PC-9 (cell line): ENCODE measurements at regions not wholly inside any gene's neighbourhood (a gene's known extent, or its start where the extent isn't known, plus 50 kb on each side); places are given as distances from the start of the nearest gene placed in this dataset.

ENCODE experiments used
- BruUV-seq: library from RNA; stranded (reverse); fragments of 400-500 nt; replicated peaks from 2 replicates; lab custom pipeline; 2021; lab: Mats Ljungman, UMichigan
- CTCF ChIA-PET: fragments of 300-600 bp; sonication (Branson Sonifier 250); formaldehyde crosslinking; loops from one replicate; lab custom pipeline; 2022; ENCODE audit warnings: antibody characterized with exemption; lab: Charles Lee
- POLR2A ChIA-PET: fragments of 300-600 bp; sonication (Branson Sonifier 250); formaldehyde crosslinking; loops from one replicate; lab custom pipeline; 2022; ENCODE audit warnings: antibody characterized with exemption; ENCODE audit not compliant: unreplicated experiment; lab: Charles Lee
- DNase-seq, 2 experiments: peaks; one replicate each; pipeline versions ENCODE4 v3.0.0 to v3.0.0-alpha.2; 2015 to 2022; ENCODE audit warnings: mixed read lengths in 1 of 2
- H2AFZ ChIP-seq: fragments of 200-600 bp; sonication (generic); 2 replicates; pipeline ENCODE4 v1.8.1; 2017; ENCODE audit warnings: antibody characterized with exemption
- H3F3A ChIP-seq: fragments of 200-600 bp; sonication (generic); 2 replicates; pipeline ENCODE4 v1.8.1; 2017; ENCODE audit warnings: antibody characterized with exemption, mild to moderate bottlenecking, low read depth; ENCODE audit not compliant: insufficient read depth
- H3K27ac ChIP-seq: fragments of 200-600 bp; sonication (generic); 2 replicates; pipeline ENCODE4 v1.6.1; 2016; ENCODE audit warnings: mixed run types
- H3K27me3 ChIP-seq: fragments of 200-600 bp; sonication (generic); 2 replicates; pipeline ENCODE4 v1.6.1; 2016; ENCODE audit warnings: low read depth, mixed run types; ENCODE audit not compliant: insufficient read depth
- H3K36me3 ChIP-seq: fragments of 200-600 bp; sonication (generic); 2 replicates; pipeline ENCODE4 v1.6.1; 2016; ENCODE audit warnings: low read depth, mixed run types
- H3K4me1 ChIP-seq: fragments of 200-600 bp; sonication (generic); replicated peaks from 2 replicates; pipeline ENCODE4 v1.6.1; 2016; ENCODE audit warnings: mixed run types; ENCODE audit not compliant: insufficient read depth
- H3K4me2 ChIP-seq: fragments of 200-600 bp; sonication (generic); 2 replicates; pipeline ENCODE4 v1.6.1; 2017; ENCODE audit warnings: mixed run types
- H3K4me3 ChIP-seq: fragments of 200-600 bp; sonication (generic); 2 replicates; pipeline ENCODE4 v1.6.1; 2016; ENCODE audit warnings: mixed run types
- H3K79me2 ChIP-seq: fragments of 200-600 bp; sonication (generic); 2 replicates; pipeline ENCODE4 v1.6.1; 2017; ENCODE audit warnings: low read depth, mixed run types
- H3K9me2 ChIP-seq: fragments of 200-600 bp; sonication (generic); 2 replicates; pipeline ENCODE4 v1.8.1; 2017; ENCODE audit warnings: mild to moderate bottlenecking; ENCODE audit not compliant: insufficient read depth
- H3K9me3 ChIP-seq: fragments of 200-600 bp; sonication (generic); 2 replicates; pipeline ENCODE4 v1.8.1; 2016; ENCODE audit warnings: low read depth; ENCODE audit not compliant: insufficient read depth
- H4K20me1 ChIP-seq: fragments of 200-600 bp; sonication (generic); 2 replicates; pipeline ENCODE4 v1.8.1; 2017; ENCODE audit not compliant: insufficient read depth
- CTCF ChIP-seq: fragments of 200-600 bp; sonication (generic); conservative IDR thresholded peaks from 2 replicates; pipeline ENCODE4 v1.6.1; 2017; ENCODE audit warnings: mixed run types, antibody characterized with exemption, mild to moderate bottlenecking, moderate library complexity
- EZH2 ChIP-seq: fragments of 200-600 bp; sonication (generic); IDR thresholded peaks from 2 replicates; pipeline ENCODE4 v1.8.0; 2017; ENCODE audit warnings: antibody characterized with exemption, low read depth
- intact Hi-C: fragments of 100-400 bp; cut with micrococcal nuclease; formaldehyde crosslinking; loops from one replicate; pipeline ENCODE4 v1.10.0; 2022; ENCODE audit not compliant: unreplicated experiment

- Histone ChIP-seq H3K79me2 (no peaks in the 10 kb centered on the region), H3K9me3 (no peaks in the 10 kb centered on the region), H3K4me1 (0 out of 2 replicates have a peak, but pooled peaks cover 5% of the 10 kb centered on the region), H3K36me3 (no peaks in the 10 kb centered on the region), H4K20me1 (no peaks in the 10 kb centered on the region), H3K4me2 (no peak overlapping the region), H2AFZ (no peak overlapping the region), H3K27ac (no peak overlapping the region), H3K4me3 (no peak overlapping the region), H3K9me2 (no peaks in the 10 kb centered on the region), H3K27me3 (no peaks in the 10 kb centered on the region), H3F3A (no peaks in the 10 kb centered on the region)
- TF ChIP-seq CTCF (no peak), EZH2 (no peak)
- POLR2A ChIA-PET = no interaction called here
- intact Hi-C loops = no loop called here
- CTCF ChIA-PET = no interaction called here
- no TSS peak for BruUV-seq
- no peak for DNase-seq
These were observed 150.3 kb upstream of the E2F8 start for GRCh38 chr11:19391026-19391425.

- no peaks in the 10 kb centered on the region for H3K36me3 ChIP-seq
- H3K9me3 ChIP-seq = no peaks in the 10 kb centered on the region
- no peak overlapping the region for H2AFZ ChIP-seq
- POLR2A ChIA-PET = no interaction called here
- H3K27me3 ChIP-seq = no peaks in the 10 kb centered on the region
- no peaks in the 10 kb centered on the region for H3K9me2 ChIP-seq
- no peak overlapping the region for H3K27ac ChIP-seq
- no peak for TF ChIP-seq EZH2
- no peak for TF ChIP-seq CTCF
- H3K4me3 ChIP-seq = no peak overlapping the region
- H3K4me1 ChIP-seq = 0 out of 2 replicates have a peak, but pooled peaks cover 5% of the 10 kb centered on the region
- no peak overlapping the region for H3K4me2 ChIP-seq
- H3F3A ChIP-seq = no peaks in the 10 kb centered on the region
- H4K20me1 ChIP-seq = no peaks in the 10 kb centered on the region
- CTCF ChIA-PET = no interaction called here
- intact Hi-C loops = no loop called here
- no peaks in the 10 kb centered on the region for H3K79me2 ChIP-seq
- peak in 1 of 2 experiments; percentile 32 for DNase-seq
- no TSS peak for BruUV-seq
These were observed 149.1 kb upstream of the E2F8 start for GRCh38 chr11:19389787-19390303.

- Histone ChIP-seq H3K36me3 (no peaks in the 10 kb centered on the region), H3K4me3 (no peak overlapping the region), H3K4me2 (no peak overlapping the region), H3K27ac (no peak overlapping the region), H3K79me2 (no peaks in the 10 kb centered on the region), H3K27me3 (no peaks in the 10 kb centered on the region), H4K20me1 (no peaks in the 10 kb centered on the region), H3K4me1 (peaks cover 13% of the 10 kb centered on the region), H3K9me2 (no peaks in the 10 kb centered on the region), H2AFZ (no peak overlapping the region), H3F3A (0 out of 2 replicates have a peak, but pooled peaks cover 4% of the 10 kb centered on the region), H3K9me3 (no peaks in the 10 kb centered on the region)
- TF ChIP-seq CTCF = no peak
- no peak for TF ChIP-seq EZH2
- intact Hi-C loops = no loop called here
- ChIA-PET POLR2A (no interaction called here), CTCF (interaction anchor here (0.6 kb wide), 1 partner anchor 311 kb away, joined by 3 read pairs; no protein-coding TSS in a partner anchor)
- no TSS peak for BruUV-seq
- peak in 1 of 2 experiments; percentile 26 for DNase-seq
These were observed 141.4 kb upstream of the E2F8 start for GRCh38 chr11:19382131-19382611.
